ENCODE measurements at regions not wholly inside any gene's neighbourhood (a gene's known extent, or its start where the extent isn't known, plus 50 kb on each side); places are given as distances from the start of the nearest gene placed in this dataset.

GRCh38 chr2:16023506-16024360, 83.4 kb downstream of the MYCN start:
- DNase-seq = no peak

- DNase-seq = no peak
Observed at GRCh38 chr2:16022548-16023240, 82.3 kb downstream of the MYCN start.

GRCh38 chr2:16021611-16022363, 81.4 kb downstream of the MYCN start:
- no peak for DNase-seq

- no peak for DNase-seq
Observed at GRCh38 chr2:16020389-16021008, 80.1 kb downstream of the MYCN start.

GRCh38 chr2:16019617-16020351, 79.4 kb downstream of the MYCN start:
- no peak for DNase-seq

GRCh38 chr2:16019060-16019480, 78.7 kb downstream of the MYCN start:
- no peak for DNase-seq

GRCh38 chr2:16018277-16019059, 78.1 kb downstream of the MYCN start:
- no peak for DNase-seq

GRCh38 chr2:16016282-16016681, 75.9 kb downstream of the MYCN start:
- DNase-seq = no peak

GRCh38 chr2:16015903-16016265, 75.5 kb downstream of the MYCN start:
- no peak for DNase-seq

- DNase-seq = no peak
Observed at GRCh38 chr2:16015210-16015902, 75.0 kb downstream of the MYCN start.

GRCh38 chr2:16014802-16015201, 74.5 kb downstream of the MYCN start:
- no peak for DNase-seq

GRCh38 chr2:16014041-16014787, 73.9 kb downstream of the MYCN start:
- no peak for DNase-seq

- no peak for DNase-seq
Observed at GRCh38 chr2:16013359-16013911, 73.1 kb downstream of the MYCN start.

- no peak for DNase-seq
Observed at GRCh38 chr2:16012626-16013358, 72.4 kb downstream of the MYCN start.

GRCh38 chr2:16012029-16012596, 71.8 kb downstream of the MYCN start:
- DNase-seq = no peak

- DNase-seq = no peak
Observed at GRCh38 chr2:16011621-16011960, 71.2 kb downstream of the MYCN start.

GRCh38 chr2:16010951-16011620, 70.7 kb downstream of the MYCN start:
- no peak for DNase-seq

GRCh38 chr2:16010011-16010410, 69.7 kb downstream of the MYCN start:
- DNase-seq = no peak
